Hepatocyte (in vitro differentiated cells): ENCODE measurements at regions not wholly inside any gene's neighbourhood (a gene's known extent, or its start where the extent isn't known, plus 50 kb on each side); places are given as distances from the start of the nearest gene placed in this dataset.

ENCODE experiments used
- DNase-seq: peaks from one replicate; pipeline ENCODE4 v3.0.0-alpha.2; 2016; ENCODE audit warnings: low spot score
- H2AFZ ChIP-seq: fragments of 200-600 bp; sonication (generic); 2 replicates; pipeline ENCODE4 v1.6.0; 2016; ENCODE audit warnings: antibody characterized with exemption, mild to moderate bottlenecking
- H3K27ac ChIP-seq: fragments of 200-600 bp; sonication (generic); 2 replicates; pipeline ENCODE4 v1.5.1; 2016; ENCODE audit warnings: mild to moderate bottlenecking
- H3K27me3 ChIP-seq: fragments of 200-600 bp; sonication (generic); 2 replicates; pipeline ENCODE4 v1.6.1; 2016
- H3K36me3 ChIP-seq: fragments of 200-600 bp; sonication (generic); replicated peaks from 2 replicates; pipeline ENCODE4 v1.5.1; 2016; ENCODE audit warnings: low read depth; ENCODE audit not compliant: insufficient read depth
- H3K4me1 ChIP-seq: fragments of 200-600 bp; sonication (generic); 2 replicates; pipeline ENCODE4 v1.5.1; 2016; ENCODE audit warnings: mild to moderate bottlenecking, moderate library complexity; ENCODE audit not compliant: insufficient read depth
- H3K4me2 ChIP-seq: fragments of 200-600 bp; sonication (generic); 2 replicates; pipeline ENCODE4 v1.6.0; 2016
- H3K4me3 ChIP-seq: fragments of 200-600 bp; sonication (generic); 2 replicates; pipeline ENCODE4 v1.5.1; 2016; ENCODE audit warnings: mild to moderate bottlenecking
- H3K79me2 ChIP-seq: fragments of 200-600 bp; sonication (generic); 2 replicates; pipeline ENCODE4 v1.6.0; 2017; ENCODE audit warnings: mild to moderate bottlenecking
- H3K9me2 ChIP-seq: fragments of 200-600 bp; sonication (generic); replicated peaks from 2 replicates; pipeline ENCODE4 v1.6.0; 2017; ENCODE audit warnings: mild to moderate bottlenecking; ENCODE audit not compliant: insufficient read depth
- H3K9me3 ChIP-seq: fragments of 200-600 bp; sonication (generic); 2 replicates; pipeline ENCODE4 v1.5.1; 2016; ENCODE audit warnings: low read depth, mild to moderate bottlenecking
- H4K20me1 ChIP-seq: fragments of 200-600 bp; sonication (generic); 2 replicates; pipeline ENCODE4 v1.6.0; 2016; ENCODE audit warnings: mild to moderate bottlenecking; ENCODE audit not compliant: insufficient read depth, poor library complexity, severe bottlenecking
- CTCF ChIP-seq: fragments of 200-600 bp; sonication (generic); IDR thresholded peaks from 2 replicates; pipeline ENCODE4 v1.5.1; 2016; ENCODE audit warnings: antibody characterized with exemption, mild to moderate bottlenecking; ENCODE audit not compliant: poor library complexity
- EZH2 ChIP-seq: fragments of 200-600 bp; sonication (generic); IDR thresholded peaks from 2 replicates; pipeline ENCODE4 v1.6.1; 2016; ENCODE audit warnings: antibody characterized with exemption, mild to moderate bottlenecking, borderline replicate concordance
- EZH2phosphoT487 ChIP-seq: fragments of 200-600 bp; sonication (generic); IDR thresholded peaks from one replicate; pipeline ENCODE4 v1.6.1; 2018; ENCODE audit warnings: antibody characterized with exemption, mild to moderate bottlenecking, low read depth, moderate library complexity; ENCODE audit not compliant: unreplicated experiment, severe bottlenecking
- WGBS: methylation state at CpG from one replicate; pipeline ENCODE4 v1.1.6; 2016; ENCODE audit warnings: low lambda C conversion rate; ENCODE audit errors: missing lambda C conversion rate; 5-methylcytosine and 5-hydroxymethylcytosine counted together

- H2AFZ ChIP-seq: no peak overlapping the region
- H3K27ac ChIP-seq: peak overlapping the region; percentile 16
- peak; percentile 44 for DNase-seq
- no peaks in the 10 kb centered on the region for H3K27me3 ChIP-seq
- TF ChIP-seq EZH2 (no peak), CTCF (peak; percentile 10)
- H3K9me3 ChIP-seq: no peaks in the 10 kb centered on the region
- H4K20me1 ChIP-seq: no peaks in the 10 kb centered on the region
- no peaks in the 10 kb centered on the region for H3K36me3 ChIP-seq
- no peaks in the 10 kb centered on the region for H3K79me2 ChIP-seq
- H3K9me2 ChIP-seq: no peaks in the 10 kb centered on the region
- 75% methylated on average over 21 of the region's 21 CpGs for WGBS
- no peak overlapping the region for H3K4me2 ChIP-seq
- H3K4me3 ChIP-seq: no peak overlapping the region
- peaks cover 6% of the 10 kb centered on the region for H3K4me1 ChIP-seq
Measured at GRCh38 chr20:50267041-50267865, 76.6 kb downstream of the CEBPB start.

- Histone ChIP-seq H3K9me3 (no peaks in the 10 kb centered on the region), H3K4me2 (no peak overlapping the region), H3K27ac (no peak overlapping the region), H3K27me3 (no peaks in the 10 kb centered on the region), H3K79me2 (no peaks in the 10 kb centered on the region), H3K9me2 (no peaks in the 10 kb centered on the region), H4K20me1 (no peaks in the 10 kb centered on the region), H3K36me3 (no peaks in the 10 kb centered on the region), H3K4me3 (no peak overlapping the region), H3K4me1 (peaks cover 6% of the 10 kb centered on the region), H2AFZ (no peak overlapping the region)
- WGBS: 78% methylated on average over 5 of the region's 5 CpGs
- no peak for DNase-seq
- TF ChIP-seq EZH2phosphoT487 (no peak), CTCF (no peak), EZH2 (no peak)
Measured at GRCh38 chr20:50267866-50268219, 77.2 kb downstream of the CEBPB start.

- H3K9me3 ChIP-seq: no peaks in the 10 kb centered on the region
- H3K4me1 ChIP-seq: peaks cover 6% of the 10 kb centered on the region
- no peaks in the 10 kb centered on the region for H4K20me1 ChIP-seq
- H3K9me2 ChIP-seq: no peaks in the 10 kb centered on the region
- no peak overlapping the region for H3K27ac ChIP-seq
- WGBS: 91% methylated on average over 17 of the region's 20 CpGs
- DNase-seq: no peak
- H2AFZ ChIP-seq: no peak overlapping the region
- no peaks in the 10 kb centered on the region for H3K36me3 ChIP-seq
- no peak overlapping the region for H3K4me2 ChIP-seq
- no peaks in the 10 kb centered on the region for H3K79me2 ChIP-seq
- TF ChIP-seq EZH2phosphoT487: no peak
- TF ChIP-seq CTCF: no peak
- no peak for TF ChIP-seq EZH2
- no peaks in the 10 kb centered on the region for H3K27me3 ChIP-seq
- no peak overlapping the region for H3K4me3 ChIP-seq
Measured at GRCh38 chr20:50269091-50270033, 78.7 kb downstream of the CEBPB start.
